ENCODE measurements at regions not wholly inside any gene's neighbourhood (a gene's known extent, or its start where the extent isn't known, plus 50 kb on each side); places are given as distances from the start of the nearest gene placed in this dataset.

DNA sequence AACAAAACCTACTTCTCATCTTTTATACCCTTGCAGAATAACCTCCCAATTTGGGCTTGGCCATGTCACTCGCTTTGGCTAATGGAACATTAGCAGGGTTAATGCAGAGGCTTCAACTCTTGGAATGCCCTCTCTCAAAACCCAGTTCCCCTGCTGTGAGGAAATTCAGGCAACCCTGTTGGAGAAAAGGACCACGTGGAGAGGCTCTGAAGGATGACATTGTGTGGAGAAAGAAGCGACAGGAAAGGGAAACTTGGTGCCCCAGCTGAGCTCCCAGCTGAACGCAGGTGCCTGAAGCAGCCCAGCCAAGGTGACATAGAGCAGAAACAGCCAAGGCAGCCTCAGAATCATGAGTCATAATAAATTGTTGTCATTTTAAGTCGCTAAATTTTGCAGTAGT is 214.2 kb upstream of the GHITM start:
- H3K4me3 ChIP-seq (ENCODE audit: extremely low read depth in 1 of 4, insufficient read depth in 2 of 4, low read depth in 3 of 4, low read length in 4 of 4) = peak overlapping the region in 1 of 4 experiments; percentile 3; a peak in 1 of 8 replicates
- H3K79me2 ChIP-seq (ENCODE audit: control insufficient read depth in 1 of 2, insufficient read depth in 2 of 2, low read length in 2 of 2) = no peaks in the 10 kb centered on the region
- no peak overlapping the region for H2BK12ac ChIP-seq (ENCODE audit: low read depth, low read length)
- H4K5ac ChIP-seq (ENCODE audit: insufficient read length, low read depth, low read length) = no peak overlapping the region
- no peak overlapping the region for H2BK120ac ChIP-seq (replicated peaks; ENCODE audit: low read depth, low read length)
- no peaks in the 10 kb centered on the region for H4K20me1 ChIP-seq (replicated peaks in 1 of 2; ENCODE audit: control insufficient read depth in 1 of 2, insufficient read depth in 2 of 2, low read length in 2 of 2)
- H3K23ac ChIP-seq (ENCODE audit: insufficient read length) = no peak overlapping the region
- FAIRE-seq = peak; percentile 65
- H3K18ac ChIP-seq (ENCODE audit: extremely low read depth, low read length) = no peak overlapping the region
- no peak overlapping the region for H3K56ac ChIP-seq (replicated peaks; ENCODE audit: insufficient read length, low read depth, low read length)
- WGBS, 2 experiments (ENCODE audit: extremely low coverage in 1 of 2, insufficient coverage in 1 of 2, insufficient read length in 1 of 2, insufficient replicate concordance in 2 of 2, low coverage in 1 of 2, low lambda C conversion rate in 2 of 2, missing lambda C conversion rate in 1 of 2) = 25% methylated on average over 5 of the region's 5 CpGs; no CpG with 5 or more reads in 1 of the 2 experiments
- H4K8ac ChIP-seq (ENCODE audit: extremely low read depth, insufficient read depth, low read length) = no peak overlapping the region
- ChIA-PET POLR2A (ENCODE audit: partially characterized antibody) (no interaction called here), CTCF (ENCODE audit: partially characterized antibody) (interaction anchor here (1.1 kb wide), 1 partner anchor 12 kb away, joined by 4 read pairs; no protein-coding TSS in a partner anchor)
- peaks cover 2 to 7% (median 4%) of the 10 kb centered on the region in 4 experiments; a peak in 5 of 7 replicates for H3K4me1 ChIP-seq (replicated peaks in 1 of 4; ENCODE audit: control insufficient read depth in 3 of 4, insufficient read depth in 4 of 4, low read length in 3 of 4)
- DNase-seq (ENCODE audit: low read depth in 1 of 2, low spot score in 2 of 2) = no peak
- no peak overlapping the region for H3K14ac ChIP-seq (ENCODE audit: insufficient read length)
- no peak overlapping the region for H2AK5ac ChIP-seq (ENCODE audit: low read depth, low read length)
- H2BK20ac ChIP-seq (ENCODE audit: low read length) = no peak overlapping the region
- H4K91ac ChIP-seq (replicated peaks; ENCODE audit: insufficient read length, low read length) = no peak overlapping the region
- H3K27ac ChIP-seq (ENCODE audit: low read depth, low read length) = no peak overlapping the region
- H2AFZ ChIP-seq (ENCODE audit: low read length) = no peak overlapping the region
- H3K79me1 ChIP-seq (ENCODE audit: low read depth, low read length) = no peaks in the 10 kb centered on the region
- H3K27me3 ChIP-seq (replicated peaks in 1 of 4; ENCODE audit: control insufficient read depth in 3 of 4, extremely low read depth in 1 of 4, insufficient read depth in 3 of 4, low read length in 3 of 4) = no peaks in the 10 kb centered on the region; a peak in 2 of 7 replicates
- no peaks in the 10 kb centered on the region for H3K9me3 ChIP-seq (ENCODE audit: insufficient read depth in 2 of 2, low read depth in 1 of 2, low read length in 1 of 2)
- H3K4ac ChIP-seq (replicated peaks; ENCODE audit: insufficient read length, low read depth, low read length) = no peak overlapping the region
- H3K4me2 ChIP-seq (ENCODE audit: insufficient read depth in 1 of 2, low read depth in 2 of 2, low read length in 2 of 2) = peak overlapping the region in 1 of 2 experiments; percentile 18; a peak in 1 of 4 replicates
- H3K9ac ChIP-seq (replicated peaks in 1 of 4; ENCODE audit: extremely low read depth in 1 of 4, low read depth in 3 of 4, low read length in 3 of 4) = no peak overlapping the region
- no peaks in the 10 kb centered on the region for H3K36me3 ChIP-seq (ENCODE audit: control insufficient read depth in 2 of 4, insufficient read depth in 4 of 4, low read length in 3 of 4)
- H3K23me2 ChIP-seq (ENCODE audit: low read depth, low read length) = peaks cover 2% of the 10 kb centered on the region; the same call in 1 of the 2 replicates
- no peak overlapping the region for H2BK5ac ChIP-seq (ENCODE audit: low read depth, low read length)
- no peak overlapping the region for H2BK15ac ChIP-seq (ENCODE audit: low read length)
- TF ChIP-seq CTBP2 (IDR thresholded peaks at IDR 0.05; ENCODE audit: borderline replicate concordance, insufficient read depth, insufficient read length, low read length) = peak; percentile 74
- TF ChIP-seq HDAC2 (IDR thresholded peaks at IDR 0.05; ENCODE audit: borderline replicate concordance in 1 of 2, low read depth in 2 of 2, low read length in 2 of 2) = peak; percentile 65 to 82; a peak in 2 of 4 replicates
- peak; percentile 73 for TF ChIP-seq SAP30 (IDR thresholded peaks at IDR 0.05; ENCODE audit: insufficient read depth, insufficient replicate concordance, low read length)
- 0 out of 2 replicates have a peak, but pooled peaks have one; percentile 57 for TF ChIP-seq YY1 (IDR thresholded peaks at IDR 0.05; ENCODE audit: low read depth, low read length)
- TF ChIP-seq, protein P1, sequence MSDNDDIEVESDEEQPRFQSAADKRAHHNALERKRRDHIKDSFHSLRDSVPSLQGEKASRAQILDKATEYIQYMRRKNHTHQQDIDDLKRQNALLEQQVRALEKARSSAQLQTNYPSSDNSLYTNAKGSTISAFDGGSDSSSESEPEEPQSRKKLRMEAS (IDR thresholded peaks at IDR 0.05) = peak; percentile 87
- TF ChIP-seq, protein P2, sequence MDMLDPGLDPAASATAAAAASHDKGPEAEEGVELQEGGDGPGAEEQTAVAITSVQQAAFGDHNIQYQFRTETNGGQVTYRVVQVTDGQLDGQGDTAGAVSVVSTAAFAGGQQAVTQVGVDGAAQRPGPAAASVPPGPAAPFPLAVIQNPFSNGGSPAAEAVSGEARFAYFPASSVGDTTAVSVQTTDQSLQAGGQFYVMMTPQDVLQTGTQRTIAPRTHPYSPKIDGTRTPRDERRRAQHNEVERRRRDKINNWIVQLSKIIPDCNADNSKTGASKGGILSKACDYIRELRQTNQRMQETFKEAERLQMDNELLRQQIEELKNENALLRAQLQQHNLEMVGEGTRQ (IDR thresholded peaks at IDR 0.05; ENCODE audit: low read length) = peak; percentile 52; the same call in 1 of the 2 replicates
- TF ChIP-seq SIN3A (conservative IDR thresholded peaks at IDR 0.05 in 1 of 2, IDR thresholded peaks at IDR 0.05 in 1 of 2; ENCODE audit: low read depth in 1 of 2, low read length in 2 of 2) = peak; percentile 93 to 96
- TF ChIP-seq TEAD4 (IDR thresholded peaks at IDR 0.05; ENCODE audit: low read depth, low read length) = 0 out of 2 replicates have a peak, but pooled peaks have one; percentile 20
- no peak for TF ChIP-seq EZH2 (IDR thresholded peaks at IDR 0.05; ENCODE audit: low read depth, low read length, severe bottlenecking)
- no peak for TF ChIP-seq CHD2 (IDR thresholded peaks at IDR 0.05; ENCODE audit: low read length)
- peak; percentile 50 for TF ChIP-seq NANOG (IDR thresholded peaks at IDR 0.05; ENCODE audit: insufficient read depth, low read depth, low read length, poor library complexity, severe bottlenecking)
